ENCODE measurements at regions not wholly inside any gene's neighbourhood (a gene's known extent, or its start where the extent isn't known, plus 50 kb on each side); places are given as distances from the start of the nearest gene placed in this dataset.

GRCh38 chr16:9340526-9341256 lies 249.2 kb downstream of the HAPSTR1 start:
- no peak for TF ChIP-seq ZNF692 (tag by site-specific recombination; IDR thresholded peaks at IDR 0.05)
- TF ChIP-seq ZNF580 (tag by site-specific recombination; IDR thresholded peaks at IDR 0.05): no peak
- no peak for TF ChIP-seq ZNF629 (tag by site-specific recombination; IDR thresholded peaks at IDR 0.05)
- no peak for TF ChIP-seq HOXD13 (CRISPR knock-in tag; IDR thresholded peaks at IDR 0.05; ENCODE audit: borderline replicate concordance)
- no peak for TF ChIP-seq ZNF558 (tag by site-specific recombination; IDR thresholded peaks at IDR 0.05)
- TF ChIP-seq TCF7L2 (IDR thresholded peaks at IDR 0.05; ENCODE audit: borderline replicate concordance, low read depth, low read length): no peak
- H3K27ac ChIP-seq (ENCODE audit: extremely low read depth, low read depth, low read length): no peak overlapping the region
- CTCF ChIA-PET: no interaction called here

GRCh38 chr16:9343276-9343675 lies 251.8 kb downstream of the HAPSTR1 start:
- Histone ChIP-seq H3K4me3 (ENCODE audit: low read depth, low read length) (no peak overlapping the region), H3K36me3 (ENCODE audit: control insufficient read depth in 2 of 2, insufficient read depth in 1 of 2, low read length in 2 of 2) (no peaks in the 10 kb centered on the region), H3K27ac (ENCODE audit: extremely low read depth, low read depth, low read length) (no peak overlapping the region), H3K9me3 (ENCODE audit: control insufficient read depth, insufficient read depth, low read depth, low read length) (no peaks in the 10 kb centered on the region), H3K4me1 (ENCODE audit: control insufficient read depth, insufficient read depth, low read length) (no peaks in the 10 kb centered on the region)
- TF ChIP-seq ZNF658 (tag by site-specific recombination; IDR thresholded peaks at IDR 0.05) (no peak), ZBTB26 (tag by site-specific recombination; optimal IDR thresholded peaks at IDR 0.05) (no peak)
- ChIA-PET CTCF (interaction anchor here (0.7 to 1.4 kb wide), 5 partner anchors 9 to 1047 kb away, joined by 3 to 6 read pairs (median 3); no protein-coding TSS in a partner anchor), POLR2A (no interaction called here)

More at GRCh38 chr16:9340526-9341256, 249.2 kb downstream of the HAPSTR1 start:
- H3K9me3 ChIP-seq (ENCODE audit: control insufficient read depth, insufficient read depth, low read depth, low read length): no peaks in the 10 kb centered on the region
- POLR2A ChIA-PET: no interaction called here
- H3K4me1 ChIP-seq (ENCODE audit: control insufficient read depth, insufficient read depth, low read length): no peaks in the 10 kb centered on the region
- no peaks in the 10 kb centered on the region for H3K36me3 ChIP-seq (ENCODE audit: control insufficient read depth in 2 of 2, insufficient read depth in 1 of 2, low read length in 2 of 2)
- no peak overlapping the region for H3K4me3 ChIP-seq (ENCODE audit: low read depth, low read length)

GRCh38 chr16:9344508-9344907 lies 253.1 kb downstream of the HAPSTR1 start:
- no peaks in the 10 kb centered on the region for H3K9me3 ChIP-seq (ENCODE audit: control insufficient read depth, insufficient read depth, low read depth, low read length)
- TF ChIP-seq MEIS1 (CRISPR knock-in tag; IDR thresholded peaks at IDR 0.05; ENCODE audit: borderline replicate concordance): no peak
- CTCF ChIA-PET: no interaction called here
- H3K27ac ChIP-seq (ENCODE audit: extremely low read depth, low read depth, low read length): no peak overlapping the region
- H3K4me3 ChIP-seq (ENCODE audit: low read depth, low read length): no peak overlapping the region
- POLR2A ChIA-PET: no interaction called here
- H3K36me3 ChIP-seq (ENCODE audit: control insufficient read depth in 2 of 2, insufficient read depth in 1 of 2, low read length in 2 of 2): no peaks in the 10 kb centered on the region
- no peaks in the 10 kb centered on the region for H3K4me1 ChIP-seq (ENCODE audit: control insufficient read depth, insufficient read depth, low read length)

- POLR2A ChIA-PET: no interaction called here
- Histone ChIP-seq H3K36me3 (ENCODE audit: control insufficient read depth in 2 of 2, insufficient read depth in 1 of 2, low read length in 2 of 2) (no peaks in the 10 kb centered on the region), H3K27ac (ENCODE audit: extremely low read depth, low read depth, low read length) (no peak overlapping the region), H3K9me3 (ENCODE audit: control insufficient read depth, insufficient read depth, low read depth, low read length) (no peaks in the 10 kb centered on the region), H3K4me3 (ENCODE audit: low read depth, low read length) (no peak overlapping the region), H3K4me1 (ENCODE audit: control insufficient read depth, insufficient read depth, low read length) (no peaks in the 10 kb centered on the region)
- TF ChIP-seq REPIN1 (tag by site-specific recombination; IDR thresholded peaks at IDR 0.05; ENCODE audit: low read depth): no peak
- TF ChIP-seq FEZF1 (tag by site-specific recombination; IDR thresholded peaks at IDR 0.05): no peak
- TF ChIP-seq SP3 (tag by site-specific recombination; IDR thresholded peaks at IDR 0.05): no peak
- no peak for TF ChIP-seq ZNF341 (tag by site-specific recombination; IDR thresholded peaks at IDR 0.05; ENCODE audit: low read depth)
- TF ChIP-seq AEBP2 (tag by site-specific recombination; IDR thresholded peaks at IDR 0.05; ENCODE audit: borderline replicate concordance): no peak
- no peak for TF ChIP-seq HOXD13 (CRISPR knock-in tag; IDR thresholded peaks at IDR 0.05; ENCODE audit: borderline replicate concordance)
- TF ChIP-seq ZNF707 (tag by site-specific recombination; IDR thresholded peaks at IDR 0.05): no peak
- TF ChIP-seq ZNF768 (tag by site-specific recombination; IDR thresholded peaks at IDR 0.05): no peak
- TF ChIP-seq MYNN (tag by site-specific recombination; IDR thresholded peaks at IDR 0.05; ENCODE audit: borderline replicate concordance): no peak
- no peak for TF ChIP-seq SCRT2 (tag by site-specific recombination; IDR thresholded peaks at IDR 0.05)
- no peak for TF ChIP-seq ZNF202 (tag by site-specific recombination; IDR thresholded peaks at IDR 0.05; ENCODE audit: borderline replicate concordance)
- CTCF ChIA-PET: no interaction called here
These were observed 253.6 kb downstream of the HAPSTR1 start for GRCh38 chr16:9345046-9345445.
